GM12878 (cell line): ENCODE measurements at regions not wholly inside any gene's neighbourhood (a gene's known extent, or its start where the extent isn't known, plus 50 kb on each side); places are given as distances from the start of the nearest gene placed in this dataset.

Experiments used
- ATAC-seq: fragments of 200-7000 bp; cut with Tn5 transposase; 3 replicates; pipeline ENCODE4 v1.9.1; 2020; ENCODE audit warnings: mild to moderate bottlenecking, moderate library complexity
- BruUV-seq: library from RNA; stranded (reverse); fragments of 400-500 nt; replicated peaks from 2 replicates; lab custom pipeline; 2021; lab: Mats Ljungman, UMichigan
- CTCF ChIA-PET: fragments of 300-600 bp; sonication (Branson Sonifier 250); formaldehyde crosslinking; extraction: SDS; loops from one replicate; lab custom pipeline; 2021; ENCODE audit warnings: inconsistent platforms; lab: Yijun Ruan, JAX
- POLR2A ChIA-PET: fragments of 350-600 bp; formaldehyde crosslinking; extraction: SDS; loops from one replicate; lab custom pipeline; 2021; ENCODE audit warnings: inconsistent platforms; lab: Charles Lee
- RAD21 ChIA-PET: fragments of 300-600 bp; sonication (Branson Sonifier 250); formaldehyde crosslinking; loops from one replicate; lab custom pipeline; 2023; ENCODE audit warnings: antibody characterized with exemption; ENCODE audit not compliant: unreplicated experiment; lab: Charles Lee
- SMC1A ChIA-PET: fragments of 300-600 bp; sonication (Branson Sonifier 250); formaldehyde crosslinking; loops from one replicate; lab custom pipeline; 2023; ENCODE audit not compliant: unreplicated experiment, uncharacterized antibody; lab: Charles Lee
- DNase-seq: peaks from one replicate; pipeline ENCODE4 v3.0.0-alpha.2; 2011; ENCODE audit warnings: low read depth, low spot score
- FAIRE-seq: peaks from 3 replicates; lab custom pipeline; 2011; peaks lifted over from hg19 to GRCh38; lab: Jason Lieb, UNC
- H2AFZ ChIP-seq: 2 replicates; pipeline ENCODE4 v1.6.0; 2011; ENCODE audit warnings: low read depth, low read length, control low read depth; ENCODE audit not compliant: control insufficient read depth
- H3K27ac ChIP-seq: 2 replicates; pipeline ENCODE4 v1.5.1; 2011; ENCODE audit warnings: control low read depth; ENCODE audit not compliant: control insufficient read depth, insufficient read depth
- H3K27me3 ChIP-seq, 2 experiments: replicated peaks in 1 of 2; 2 replicates each; pipeline versions ENCODE4 v1.6.0 to v1.6.1; 2011; ENCODE audit warnings: low read length in 1 of 2; ENCODE audit not compliant: control insufficient read depth in 2 of 2, insufficient read depth in 2 of 2
- H3K36me3 ChIP-seq, 2 experiments: 2 replicates each; pipeline ENCODE4 v1.5.1; 2011; ENCODE audit warnings: low read length in 1 of 2; ENCODE audit not compliant: control insufficient read depth in 2 of 2, insufficient read depth in 2 of 2
- H3K4me1 ChIP-seq: 2 replicates; pipeline ENCODE4 v1.6.1; 2011; ENCODE audit warnings: mild to moderate bottlenecking, low read length, moderate library complexity, mixed read lengths; ENCODE audit not compliant: control insufficient read depth, insufficient read depth
- H3K4me2 ChIP-seq: 2 replicates; pipeline ENCODE4 v1.6.0; 2011; ENCODE audit warnings: control low read depth; ENCODE audit not compliant: control insufficient read depth, insufficient read depth
- H3K4me3 ChIP-seq: fragments of 200-600 bp; sonication (generic); 2 replicates; pipeline ENCODE4 v1.5.1; 2016
- H3K79me2 ChIP-seq: 2 replicates; pipeline ENCODE4 v1.6.0; 2011; ENCODE audit warnings: low read length; ENCODE audit not compliant: control insufficient read depth, insufficient read depth
- H3K9ac ChIP-seq: 2 replicates; pipeline ENCODE4 v1.8.0; 2011; ENCODE audit warnings: low read length, control low read depth, mixed read lengths; ENCODE audit not compliant: control insufficient read depth, insufficient read depth
- H3K9me3 ChIP-seq: replicated peaks from 3 replicates; pipeline ENCODE4 v1.5.1; 2011; ENCODE audit warnings: mild to moderate bottlenecking, low read length; ENCODE audit not compliant: control insufficient read depth, insufficient read depth
- H4K20me1 ChIP-seq: 2 replicates; pipeline ENCODE4 v1.6.0; 2011; ENCODE audit not compliant: control insufficient read depth, insufficient read depth
- BACH1 ChIP-seq: fragments of 450-650 bp; IDR thresholded peaks from 2 replicates; pipeline ENCODE4 v1.6.1; 2017; ENCODE audit warnings: mild to moderate bottlenecking, borderline replicate concordance
- CBFB ChIP-seq: IDR thresholded peaks from 2 replicates; pipeline ENCODE4 v1.6.1; 2016; ENCODE audit warnings: antibody characterized with exemption, low read depth
- E2F8 ChIP-seq: fragments of 450-650 bp; IDR thresholded peaks from 2 replicates; pipeline ENCODE4 v1.6.1; 2018; ENCODE audit warnings: mild to moderate bottlenecking, low read depth, moderate library complexity; ENCODE audit not compliant: partially characterized antibody
- ETV6 ChIP-seq, 2 experiments: fragments of 450-650 bp in 1 of 2; IDR thresholded peaks in 1 of 2; conservative IDR thresholded peaks in 1 of 2; 2 replicates each; pipeline ENCODE4 v1.6.1; 2014; ENCODE audit warnings: antibody characterized with exemption in 1 of 2, borderline replicate concordance in 1 of 2, low read depth in 1 of 2, mild to moderate bottlenecking in 1 of 2, moderate library complexity in 1 of 2
- FOXM1 ChIP-seq: IDR thresholded peaks from 2 replicates; pipeline ENCODE4 v1.6.1; 2012; ENCODE audit warnings: low read depth, mild to moderate bottlenecking, inconsistent platforms, low read length, moderate library complexity
- GATAD2B ChIP-seq: fragments of 450-650 bp; conservative IDR thresholded peaks from 2 replicates; pipeline ENCODE4 v1.6.1; 2017; ENCODE audit warnings: low read depth, mild to moderate bottlenecking, moderate library complexity
- IKZF1 ChIP-seq: fragments of 450-650 bp; conservative IDR thresholded peaks from 2 replicates; pipeline ENCODE4 v1.6.1; 2017; ENCODE audit warnings: antibody characterized with exemption, mild to moderate bottlenecking
- JUNB ChIP-seq: IDR thresholded peaks from 2 replicates; pipeline ENCODE4 v1.6.1; 2016; ENCODE audit warnings: antibody characterized with exemption, mild to moderate bottlenecking
- MEF2B ChIP-seq: fragments of 450-650 bp; IDR thresholded peaks from 2 replicates; pipeline ENCODE4 v1.6.1; 2018; ENCODE audit warnings: mild to moderate bottlenecking, moderate library complexity; ENCODE audit not compliant: partially characterized antibody, poor library complexity, severe bottlenecking
- MXI1 ChIP-seq: fragments of 150-350 bp; IDR thresholded peaks from 2 replicates; pipeline ENCODE4 v1.6.1; 2011; ENCODE audit warnings: low read depth, mild to moderate bottlenecking, inconsistent platforms, low read length, improper control_type of control experiment
- MYC ChIP-seq: IDR thresholded peaks from 2 replicates; pipeline ENCODE4 v1.6.1; 2011; ENCODE audit warnings: mild to moderate bottlenecking, low read length, moderate library complexity, inconsistent platforms; ENCODE audit not compliant: insufficient read depth, insufficient replicate concordance, insufficient read length, severe bottlenecking
- NRF1 ChIP-seq: conservative IDR thresholded peaks from 2 replicates; pipeline ENCODE4 v1.6.1; 2011; ENCODE audit warnings: mild to moderate bottlenecking, low read depth, low read length, improper control_type of control experiment
- RAD21 ChIP-seq: IDR thresholded peaks from 2 replicates; pipeline ENCODE4 v1.6.1; 2011; ENCODE audit warnings: mild to moderate bottlenecking, low read depth, low read length, moderate library complexity; ENCODE audit not compliant: insufficient read depth
- STAT3 ChIP-seq: IDR thresholded peaks from 2 replicates; pipeline ENCODE4 v1.6.1; 2011; ENCODE audit warnings: low read depth, low read length, improper control_type of control experiment
- WGBS: methylation state at CpG from one replicate; pipeline ENCODE4 v1.1.6; 2016; ENCODE audit warnings: low lambda C conversion rate; ENCODE audit not compliant: insufficient replicate concordance, insufficient coverage; ENCODE audit errors: missing lambda C conversion rate; 5-methylcytosine and 5-hydroxymethylcytosine counted together
- in situ Hi-C: fragments of 300-500 bp; cut with MboI; formaldehyde crosslinking; loops from 9 replicates; pipeline ENCODE4 v1.14.3; 2018; ENCODE audit warnings: mixed read lengths
- intact Hi-C: fragments of 100-400 bp; cut with micrococcal nuclease; formaldehyde crosslinking; loops from one replicate; pipeline ENCODE4 v1.14.2; 2022; ENCODE audit not compliant: unreplicated experiment
- TF ChIP-seq, protein P1 (sequence below): IDR thresholded peaks from 2 replicates; pipeline ENCODE4 v1.6.1; 2011; ENCODE audit warnings: borderline replicate concordance, low read depth, mild to moderate bottlenecking, moderate library complexity, mixed read lengths, low read length; ENCODE audit not compliant: insufficient read depth; ENCODE audit errors: extremely low read length
- TF ChIP-seq, protein P2 (sequence below): fragments of 450-650 bp; IDR thresholded peaks from 2 replicates; pipeline ENCODE4 v1.6.1; 2017; ENCODE audit warnings: borderline replicate concordance

DNA sequence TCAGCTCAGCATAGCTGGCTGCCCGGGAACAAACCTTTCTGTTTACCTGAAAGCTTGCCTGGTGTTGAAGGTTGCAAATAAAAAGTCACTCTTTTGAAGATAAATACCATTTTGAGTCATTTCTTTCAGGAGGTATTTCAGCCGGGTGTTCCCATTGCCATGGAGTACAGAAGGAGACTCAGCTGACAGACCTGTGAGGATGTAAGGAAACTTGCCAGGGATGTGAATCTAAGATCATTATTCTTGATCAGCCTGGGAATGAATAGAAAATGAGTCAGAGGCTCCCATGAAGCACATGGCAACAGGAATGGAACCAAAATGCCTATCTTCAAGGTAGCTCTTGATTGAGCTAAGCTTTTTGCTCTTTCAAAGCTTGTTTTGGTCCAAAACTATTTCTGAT is 231.2 kb downstream of the CYRIA start:
- ChIA-PET CTCF (no interaction called here), SMC1A (interaction anchor here (1.0 kb wide), 1 partner anchor 10 kb away, joined by 3 read pairs; no protein-coding TSS in a partner anchor), POLR2A (no interaction called here), RAD21 (no interaction called here)
- Histone ChIP-seq H3K27me3 (no peaks in the 10 kb centered on the region), H3K4me3 (no peak overlapping the region), H3K36me3 (no peaks in the 10 kb centered on the region), H4K20me1 (no peaks in the 10 kb centered on the region)
- no peak for FAIRE-seq
- BruUV-seq = no TSS peak
- WGBS = 0% methylated on average over 2 of the region's 2 CpGs
- ATAC-seq = no peak
- intact Hi-C loops (no loop called here), in situ Hi-C loops (no loop called here)
- TF ChIP-seq JUNB (no peak), STAT3 (no peak), E2F8 (no peak), FOXM1 (no peak), BACH1 (no peak), NRF1 (no peak), ETV6 (conservative IDR thresholded peaks at IDR 0.05 in 1 of 2, IDR thresholded peaks at IDR 0.05 in 1 of 2; ENCODE audit: borderline replicate concordance in 1 of 2, low read depth in 1 of 2) (no peak), GATAD2B (no peak), IKZF1 (no peak), MXI1 (no peak), CBFB (no peak), RAD21 (no peak), MEF2B (no peak), MYC (no peak)
- TF ChIP-seq, protein P1, sequence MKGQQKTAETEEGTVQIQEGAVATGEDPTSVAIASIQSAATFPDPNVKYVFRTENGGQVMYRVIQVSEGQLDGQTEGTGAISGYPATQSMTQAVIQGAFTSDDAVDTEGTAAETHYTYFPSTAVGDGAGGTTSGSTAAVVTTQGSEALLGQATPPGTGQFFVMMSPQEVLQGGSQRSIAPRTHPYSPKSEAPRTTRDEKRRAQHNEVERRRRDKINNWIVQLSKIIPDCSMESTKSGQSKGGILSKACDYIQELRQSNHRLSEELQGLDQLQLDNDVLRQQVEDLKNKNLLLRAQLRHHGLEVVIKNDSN = no peak
- TF ChIP-seq, protein P2, sequence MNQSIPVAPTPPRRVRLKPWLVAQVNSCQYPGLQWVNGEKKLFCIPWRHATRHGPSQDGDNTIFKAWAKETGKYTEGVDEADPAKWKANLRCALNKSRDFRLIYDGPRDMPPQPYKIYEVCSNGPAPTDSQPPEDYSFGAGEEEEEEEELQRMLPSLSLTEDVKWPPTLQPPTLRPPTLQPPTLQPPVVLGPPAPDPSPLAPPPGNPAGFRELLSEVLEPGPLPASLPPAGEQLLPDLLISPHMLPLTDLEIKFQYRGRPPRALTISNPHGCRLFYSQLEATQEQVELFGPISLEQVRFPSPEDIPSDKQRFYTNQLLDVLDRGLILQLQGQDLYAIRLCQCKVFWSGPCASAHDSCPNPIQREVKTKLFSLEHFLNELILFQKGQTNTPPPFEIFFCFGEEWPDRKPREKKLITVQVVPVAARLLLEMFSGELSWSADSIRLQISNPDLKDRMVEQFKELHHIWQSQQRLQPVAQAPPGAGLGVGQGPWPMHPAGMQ = no peak
- TF ChIP-seq, all 136 proteins: peak for 0
- no peak overlapping the region for H2AFZ ChIP-seq
- no peak overlapping the region for H3K4me2 ChIP-seq
- H3K79me2 ChIP-seq = no peaks in the 10 kb centered on the region
- no peaks in the 10 kb centered on the region for H3K4me1 ChIP-seq
- DNase-seq = no peak
- H3K27ac ChIP-seq = no peak overlapping the region
- H3K9me3 ChIP-seq = no peaks in the 10 kb centered on the region
- no peak overlapping the region for H3K9ac ChIP-seq
